ENCODE measurements at regions not wholly inside any gene's neighbourhood (a gene's known extent, or its start where the extent isn't known, plus 50 kb on each side); places are given as distances from the start of the nearest gene placed in this dataset.
"Not testable (repeated sequence)": the region's sequence is repeated elsewhere in the genome, so short reads cannot be mapped to it uniquely, and the experiment has no call there.

DNA sequence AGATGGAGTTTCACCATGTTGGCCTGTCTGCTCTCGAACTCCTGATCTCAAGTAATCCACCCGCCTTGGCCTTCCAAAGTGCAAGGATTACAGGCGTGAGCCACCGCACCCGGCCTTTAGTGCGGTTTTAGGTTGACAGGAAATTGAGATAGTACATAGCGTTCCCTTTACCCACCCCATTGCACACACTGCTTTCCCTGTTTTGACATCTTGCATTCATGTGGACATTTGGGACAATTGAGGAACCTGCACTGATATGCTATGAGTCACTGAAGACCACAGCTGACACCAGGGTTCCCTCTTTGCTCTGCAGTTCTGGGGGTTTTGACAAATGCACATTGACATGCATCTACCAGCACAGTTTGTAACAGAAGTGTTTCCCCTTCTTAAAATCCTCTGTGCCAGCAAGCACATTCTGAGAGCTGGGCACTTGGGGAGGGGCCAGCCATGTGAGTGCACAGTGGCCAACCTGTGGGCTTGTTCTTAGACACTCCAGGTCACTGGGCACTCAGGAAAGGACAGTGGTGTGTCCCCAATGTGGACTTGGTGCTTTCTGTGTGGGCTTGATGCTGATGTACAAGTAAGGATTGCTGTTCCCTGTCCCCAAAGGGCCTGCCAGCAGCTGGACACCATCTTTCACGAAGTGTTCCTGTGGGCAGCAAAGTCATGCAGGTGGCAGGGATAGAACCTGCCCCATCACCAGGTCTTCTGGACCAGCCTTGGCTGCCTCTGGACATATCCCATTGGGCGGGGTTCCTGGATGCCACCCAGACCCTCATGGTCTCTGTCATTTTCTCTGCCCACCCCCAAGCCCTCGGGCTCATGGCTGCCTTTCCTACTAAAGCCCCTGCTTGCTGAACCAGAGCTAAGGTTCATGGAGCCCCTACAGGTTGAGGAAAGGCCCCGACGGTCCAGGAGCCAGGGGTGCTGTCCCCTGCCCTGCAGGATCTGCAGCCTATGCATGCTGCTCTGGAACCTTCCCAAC lies 579.8 kb downstream of the GLRX3 start:
- no peaks in the 10 kb centered on the region for H3K27me3 Mint-ChIP-seq
- no peaks in the 10 kb centered on the region for H3K9me3 Mint-ChIP-seq
- no peak for DNase-seq
- H3K4me1 Mint-ChIP-seq = no peaks in the 10 kb centered on the region
- CTCF ChIA-PET = no interaction called here
- no peak overlapping the region for H3K27ac Mint-ChIP-seq
- H3K4me3 Mint-ChIP-seq = no peak overlapping the region
- POLR2A ChIA-PET = no interaction called here
- H3K36me3 Mint-ChIP-seq (ENCODE audit: low read depth) = no peaks in the 10 kb centered on the region

DNA sequence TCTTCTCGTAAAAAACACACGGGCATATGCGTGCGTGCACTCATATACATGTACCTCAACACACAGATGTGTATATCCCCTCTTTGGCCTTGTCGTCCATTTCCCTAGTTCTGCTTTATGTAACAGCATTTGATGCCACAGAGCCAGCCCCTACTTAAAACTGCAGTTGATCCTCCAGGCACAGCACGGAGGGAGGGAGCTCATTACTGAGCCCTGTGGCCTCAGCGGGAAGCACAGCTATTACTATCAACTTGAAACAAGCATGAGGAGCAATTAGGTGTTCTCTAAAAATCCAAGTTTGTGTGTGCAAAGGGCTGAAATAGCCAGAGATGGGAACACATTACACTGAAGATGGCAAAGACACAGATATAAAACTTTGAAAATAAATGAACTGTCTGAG lies 580.9 kb downstream of the GLRX3 start:
- no peak overlapping the region for H3K4me3 Mint-ChIP-seq
- no peak overlapping the region for H3K27ac Mint-ChIP-seq
- no peak for DNase-seq
- no peaks in the 10 kb centered on the region for H3K4me1 Mint-ChIP-seq
- H3K36me3 Mint-ChIP-seq (ENCODE audit: low read depth) = no peaks in the 10 kb centered on the region
- ChIA-PET CTCF (no interaction called here), POLR2A (no interaction called here)
- no peaks in the 10 kb centered on the region for H3K9me3 Mint-ChIP-seq
- H3K27me3 Mint-ChIP-seq = no peaks in the 10 kb centered on the region

DNA sequence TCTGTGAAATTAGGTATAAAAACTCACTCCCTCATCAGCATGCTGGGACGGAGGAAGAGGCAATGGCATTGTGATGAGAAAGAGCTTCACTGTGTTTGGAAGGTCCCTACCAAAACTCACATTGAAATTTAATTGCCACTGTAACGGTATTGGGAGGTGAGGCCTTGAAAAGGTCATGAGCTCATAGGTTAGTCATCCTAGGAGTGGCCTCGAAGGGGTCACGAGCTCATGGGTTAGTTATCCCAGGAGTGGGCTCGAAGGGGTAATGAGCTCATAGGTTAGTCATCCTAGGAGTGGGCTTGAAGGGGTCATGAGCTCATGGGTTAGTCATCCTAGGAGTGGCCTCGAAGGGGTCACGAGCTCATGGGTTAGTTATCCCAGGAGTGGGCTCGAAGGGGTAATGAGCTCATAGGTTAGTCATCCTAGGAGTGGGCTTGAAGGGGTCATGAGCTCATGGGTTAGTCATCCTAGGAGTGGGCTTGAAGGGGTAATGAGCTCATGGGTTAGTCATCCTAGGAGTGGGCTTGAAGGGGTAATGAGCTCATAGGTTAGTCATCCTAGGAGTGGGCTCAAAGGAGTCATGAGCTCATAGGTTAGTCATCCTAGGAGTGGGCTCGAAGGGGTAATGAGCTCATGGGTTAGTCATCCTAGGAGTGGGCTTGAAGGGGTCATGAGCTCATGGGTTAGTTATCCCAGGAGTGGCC lies 582.7 kb downstream of the GLRX3 start:
- DNase-seq; H3K9me3 Mint-ChIP-seq; H3K27ac Mint-ChIP-seq; H3K27me3 Mint-ChIP-seq; H3K36me3 Mint-ChIP-seq (ENCODE audit: low read depth); POLR2A ChIA-PET; H3K4me1 Mint-ChIP-seq; CTCF ChIA-PET; H3K4me3 Mint-ChIP-seq: not testable (repeated sequence)

DNA sequence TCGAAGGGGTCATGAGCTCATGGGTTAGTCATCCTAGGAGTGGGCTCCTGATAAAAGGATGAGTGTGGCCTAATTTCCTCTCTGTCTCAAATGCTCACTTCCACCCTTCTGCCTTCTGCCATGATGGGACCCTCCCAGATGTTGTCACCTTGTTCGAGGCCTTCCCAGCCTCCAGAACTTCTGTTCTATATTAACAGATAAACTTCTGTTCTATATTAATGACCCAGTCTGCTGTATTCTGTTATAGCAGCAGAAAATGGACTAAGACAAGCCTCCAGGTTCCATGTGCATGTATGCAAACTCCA lies 583.2 kb downstream of the GLRX3 start:
- H3K27me3 Mint-ChIP-seq = no peaks in the 10 kb centered on the region
- ChIA-PET CTCF (no interaction called here), POLR2A (no interaction called here)
- H3K4me1 Mint-ChIP-seq = no peaks in the 10 kb centered on the region
- no peak overlapping the region for H3K4me3 Mint-ChIP-seq
- no peak for DNase-seq
- H3K27ac Mint-ChIP-seq = no peak overlapping the region
- no peaks in the 10 kb centered on the region for H3K9me3 Mint-ChIP-seq
- H3K36me3 Mint-ChIP-seq (ENCODE audit: low read depth) = no peaks in the 10 kb centered on the region

DNA sequence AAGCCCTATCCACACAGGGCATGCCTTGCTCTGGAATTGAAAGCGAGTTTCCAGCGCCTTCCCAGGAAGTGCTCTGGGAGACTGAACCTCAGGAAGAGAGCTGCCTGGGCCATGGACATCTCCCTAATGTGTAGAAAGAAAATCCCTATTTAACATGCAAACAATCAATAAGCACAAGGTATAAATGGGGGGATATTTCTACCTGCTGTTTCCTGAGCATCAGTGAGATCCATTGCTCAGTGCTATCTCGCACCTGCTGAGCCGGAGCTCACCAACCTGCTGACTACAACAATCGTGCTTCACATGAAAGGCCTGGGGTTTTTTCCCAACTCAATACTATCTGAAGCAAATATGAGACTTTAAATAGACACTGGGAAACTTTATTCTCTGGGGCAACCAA lies 584.0 kb downstream of the GLRX3 start:
- no peak for DNase-seq
- no peaks in the 10 kb centered on the region for H3K4me1 Mint-ChIP-seq
- CTCF ChIA-PET = no interaction called here
- H3K36me3 Mint-ChIP-seq (ENCODE audit: low read depth) = no peaks in the 10 kb centered on the region
- H3K9me3 Mint-ChIP-seq = no peaks in the 10 kb centered on the region
- H3K4me3 Mint-ChIP-seq = no peak overlapping the region
- POLR2A ChIA-PET = no interaction called here
- no peak overlapping the region for H3K27ac Mint-ChIP-seq
- H3K27me3 Mint-ChIP-seq = no peaks in the 10 kb centered on the region

DNA sequence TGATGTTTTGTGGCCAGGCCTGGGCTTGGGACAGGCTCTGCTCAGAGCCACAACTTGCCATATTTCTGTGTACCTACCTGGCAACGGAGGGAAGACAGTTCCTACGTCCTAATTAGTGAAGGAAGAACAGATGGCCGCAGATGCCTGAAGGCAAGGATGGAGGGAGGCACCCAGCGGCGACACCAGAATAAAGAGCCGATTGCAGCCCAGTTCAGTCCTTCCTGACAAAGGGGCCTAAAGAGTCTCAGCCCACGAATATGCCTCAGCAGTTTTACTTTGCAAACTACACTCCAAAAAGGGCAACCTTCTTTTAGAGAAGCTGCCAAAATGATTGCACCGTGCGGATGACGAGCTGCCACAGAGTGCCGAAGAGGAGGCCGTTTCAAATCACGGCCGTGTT lies 585.8 kb downstream of the GLRX3 start:
- no peaks in the 10 kb centered on the region for H3K36me3 Mint-ChIP-seq (ENCODE audit: low read depth)
- no peaks in the 10 kb centered on the region for H3K4me1 Mint-ChIP-seq
- no peak overlapping the region for H3K27ac Mint-ChIP-seq
- no peak overlapping the region for H3K4me3 Mint-ChIP-seq
- no peak for DNase-seq
- no peaks in the 10 kb centered on the region for H3K9me3 Mint-ChIP-seq
- CTCF ChIA-PET = no interaction called here
- POLR2A ChIA-PET = no interaction called here
- no peaks in the 10 kb centered on the region for H3K27me3 Mint-ChIP-seq

DNA sequence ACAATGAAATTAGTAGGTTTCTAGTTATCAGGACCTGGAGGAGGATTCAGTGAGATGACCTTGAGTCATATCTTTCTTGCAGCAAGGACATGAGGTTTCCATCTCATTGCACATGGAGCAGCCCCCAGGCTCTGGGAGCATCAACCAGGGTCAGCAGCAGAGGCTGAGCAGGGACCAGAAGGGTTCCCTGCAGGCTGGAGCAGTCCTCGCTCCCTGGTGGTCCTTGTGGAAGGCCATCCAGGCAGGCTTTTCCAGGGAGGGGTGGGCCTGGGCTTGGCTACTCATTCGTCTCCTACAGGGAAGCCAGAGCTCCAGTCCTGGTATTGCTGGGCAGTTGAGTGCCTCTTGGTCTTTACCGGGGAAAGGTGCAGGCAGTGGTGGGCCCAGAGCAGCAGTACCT lies 587.5 kb downstream of the GLRX3 start:
- POLR2A ChIA-PET = no interaction called here
- Mint-ChIP-seq H3K4me1 (no peaks in the 10 kb centered on the region), H3K27ac (no peak overlapping the region), H3K4me3 (no peak overlapping the region), H3K9me3 (no peaks in the 10 kb centered on the region), H3K27me3 (no peaks in the 10 kb centered on the region), H3K36me3 (ENCODE audit: low read depth) (no peaks in the 10 kb centered on the region)
- DNase-seq = no peak
- CTCF ChIA-PET = no interaction called here

DNA sequence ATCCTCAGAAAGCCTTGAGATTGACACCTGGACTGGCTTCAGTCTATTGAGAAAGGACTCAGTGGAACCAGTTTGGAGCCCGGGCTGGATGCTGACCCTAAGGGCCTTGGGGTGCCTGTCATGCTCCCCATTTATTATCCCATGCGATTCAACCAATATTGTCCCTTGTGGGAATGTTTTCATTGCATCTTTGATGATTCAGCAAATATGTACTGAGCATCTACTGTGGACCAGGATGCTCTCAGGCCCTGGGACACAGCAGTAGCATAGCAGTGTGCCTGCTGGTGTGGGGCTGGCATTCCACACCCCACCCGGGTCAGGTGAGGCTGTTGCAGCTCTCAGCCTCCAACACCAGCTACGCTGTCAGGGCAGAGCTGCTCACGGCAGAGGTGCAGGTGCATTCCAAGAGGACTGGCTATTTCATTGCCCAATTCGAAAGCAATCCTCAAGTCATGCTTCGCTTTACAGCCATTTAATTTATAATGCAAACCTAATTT lies 586.0 kb downstream of the TCERG1L start:
- Mint-ChIP-seq H3K4me3 (no peak overlapping the region), H3K27me3 (no peaks in the 10 kb centered on the region), H3K9me3 (no peaks in the 10 kb centered on the region), H3K36me3 (ENCODE audit: low read depth) (no peaks in the 10 kb centered on the region), H3K4me1 (no peaks in the 10 kb centered on the region), H3K27ac (no peak overlapping the region)
- POLR2A ChIA-PET = no interaction called here
- no peak for DNase-seq
- CTCF ChIA-PET = no interaction called here

DNA sequence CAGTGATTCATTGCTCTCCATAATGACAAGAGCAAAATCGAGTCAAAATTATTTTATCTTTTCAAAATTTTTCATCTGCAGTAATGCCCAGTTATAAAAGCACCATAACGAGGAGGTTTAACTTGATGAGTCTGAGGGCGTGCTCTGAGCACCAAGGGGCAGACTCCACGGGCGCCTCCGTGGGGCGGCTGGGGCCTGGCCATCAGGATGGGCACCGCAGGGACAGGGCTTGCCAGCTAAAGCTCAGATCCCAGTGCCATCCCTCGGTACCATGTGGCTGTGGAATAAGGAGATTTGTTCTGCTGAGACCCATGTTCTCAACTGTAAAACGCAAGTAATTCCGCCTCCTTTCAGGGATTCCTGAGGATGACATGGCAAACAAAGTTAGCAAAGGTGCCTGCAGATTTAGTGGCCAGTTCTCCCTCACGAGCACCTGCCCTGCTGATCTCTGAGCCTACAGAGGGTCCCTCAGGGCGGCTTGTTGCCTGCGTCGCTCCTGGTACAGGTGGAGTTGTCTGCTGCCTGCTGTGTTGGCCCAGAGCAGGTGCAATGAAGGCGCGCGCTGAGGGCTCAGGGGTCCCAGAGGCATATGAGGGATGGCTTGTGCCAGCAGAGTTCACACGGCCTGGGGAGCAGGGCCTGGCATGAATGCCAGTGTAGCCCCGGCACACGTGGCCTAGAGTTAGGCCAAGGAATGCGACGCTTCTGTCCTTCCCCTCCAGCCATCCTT lies 584.4 kb downstream of the TCERG1L start:
- ChIA-PET POLR2A (no interaction called here), CTCF (no interaction called here)
- H3K36me3 Mint-ChIP-seq (ENCODE audit: low read depth) = no peaks in the 10 kb centered on the region
- H3K4me3 Mint-ChIP-seq = no peak overlapping the region
- H3K9me3 Mint-ChIP-seq = no peaks in the 10 kb centered on the region
- no peaks in the 10 kb centered on the region for H3K4me1 Mint-ChIP-seq
- H3K27ac Mint-ChIP-seq = no peak overlapping the region
- DNase-seq = no peak
- H3K27me3 Mint-ChIP-seq = no peaks in the 10 kb centered on the region

DNA sequence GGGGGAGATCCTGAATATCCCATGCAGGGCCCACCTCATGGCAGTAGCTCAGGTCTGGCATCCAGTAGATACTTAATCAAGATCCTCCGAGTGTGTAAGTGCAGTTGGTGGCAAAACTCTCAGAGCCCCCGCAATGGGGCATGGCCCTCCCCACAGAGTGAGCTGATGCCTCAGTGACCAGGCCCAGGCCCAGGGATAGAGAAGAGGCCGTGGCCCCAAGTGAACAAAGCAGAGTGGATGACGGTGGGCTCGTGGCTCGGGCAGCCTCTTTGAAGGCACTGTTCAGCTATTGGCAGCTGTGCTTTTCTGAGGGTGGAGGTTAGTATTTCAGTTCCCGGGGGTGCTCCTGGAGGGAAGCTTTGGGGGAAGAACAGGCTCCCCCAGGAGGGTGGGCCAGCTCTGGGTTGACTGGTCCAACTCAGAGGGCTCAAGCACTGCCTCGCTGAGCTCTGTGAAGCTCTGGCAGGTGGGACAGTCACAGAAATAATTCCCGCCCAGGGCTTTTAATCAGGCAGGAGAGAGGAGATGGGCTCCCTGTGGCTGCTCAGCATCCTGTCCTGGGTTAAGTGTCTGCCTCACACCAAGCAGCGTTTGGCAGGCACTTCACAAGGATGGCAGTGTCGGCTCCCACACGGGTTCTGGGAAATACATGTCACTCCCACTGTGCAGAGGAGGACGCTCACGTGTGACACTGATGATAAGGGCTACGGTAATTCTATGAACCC lies 583.6 kb downstream of the TCERG1L start:
- Mint-ChIP-seq H3K4me1 (no peaks in the 10 kb centered on the region), H3K27me3 (no peaks in the 10 kb centered on the region), H3K27ac (no peak overlapping the region), H3K4me3 (no peak overlapping the region), H3K36me3 (ENCODE audit: low read depth) (no peaks in the 10 kb centered on the region), H3K9me3 (no peaks in the 10 kb centered on the region)
- DNase-seq = no peak
- CTCF ChIA-PET = no interaction called here
- POLR2A ChIA-PET = no interaction called here

DNA sequence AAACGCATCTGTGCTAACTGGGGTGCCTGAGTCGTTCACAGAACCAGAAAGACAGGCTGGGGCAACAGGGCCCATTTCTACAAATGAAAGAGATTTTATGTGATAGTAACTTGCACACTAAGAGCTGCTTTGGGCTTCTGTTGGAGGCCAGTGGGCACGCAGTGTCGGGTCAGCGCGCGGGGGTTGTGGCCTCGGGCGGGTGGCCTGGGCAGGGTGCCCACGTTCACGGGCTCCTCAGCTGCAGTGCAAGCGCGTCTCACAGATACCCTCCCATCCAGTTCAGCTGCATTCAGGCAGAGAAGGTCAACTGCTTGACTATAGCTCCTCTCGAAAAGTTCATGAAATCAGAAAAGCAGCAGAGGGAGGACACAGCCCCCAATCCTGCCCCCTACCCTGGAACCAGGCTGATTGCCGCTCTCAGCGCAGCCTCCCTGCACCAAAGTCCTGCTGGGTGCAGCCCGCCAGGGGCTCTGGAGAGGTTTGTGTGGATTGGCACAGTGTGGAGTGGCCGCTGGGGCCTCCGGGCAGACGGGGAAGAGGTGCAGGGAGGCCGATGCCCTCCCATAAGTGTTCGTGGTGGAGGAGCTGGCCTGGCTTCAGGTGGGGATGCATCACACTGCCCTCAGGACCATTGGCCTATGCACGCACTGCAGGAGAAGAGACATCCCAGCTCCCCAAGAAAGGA lies 582.8 kb downstream of the TCERG1L start:
- DNase-seq = no peak
- Mint-ChIP-seq H3K27ac (no peak overlapping the region), H3K9me3 (no peaks in the 10 kb centered on the region), H3K4me3 (no peak overlapping the region), H3K36me3 (ENCODE audit: low read depth) (no peaks in the 10 kb centered on the region), H3K27me3 (no peaks in the 10 kb centered on the region), H3K4me1 (no peaks in the 10 kb centered on the region)
- ChIA-PET CTCF (no interaction called here), POLR2A (no interaction called here)

DNA sequence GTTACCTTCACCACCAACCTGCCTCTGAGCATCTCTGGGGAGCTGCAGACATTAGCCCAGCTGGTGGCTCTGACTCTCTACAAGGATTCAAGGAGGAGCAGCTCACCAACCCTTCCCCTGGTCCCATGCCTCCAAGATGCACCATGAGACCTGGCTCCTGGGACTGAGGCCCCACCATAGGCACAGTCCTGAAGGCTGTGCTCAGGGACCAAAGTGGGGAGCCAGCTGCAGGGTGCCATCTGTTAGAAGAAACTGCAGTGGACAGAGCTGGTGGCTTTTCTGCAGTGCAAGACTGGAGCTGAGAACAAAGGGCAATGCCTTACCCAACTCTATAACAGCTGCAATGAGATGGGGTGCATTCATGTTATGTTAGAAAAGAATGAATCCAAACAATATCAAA lies 581.6 kb downstream of the TCERG1L start:
- H3K36me3 Mint-ChIP-seq (ENCODE audit: low read depth) = no peaks in the 10 kb centered on the region
- no peaks in the 10 kb centered on the region for H3K4me1 Mint-ChIP-seq
- ChIA-PET POLR2A (no interaction called here), CTCF (no interaction called here)
- no peak overlapping the region for H3K27ac Mint-ChIP-seq
- no peak for DNase-seq
- no peaks in the 10 kb centered on the region for H3K9me3 Mint-ChIP-seq
- H3K4me3 Mint-ChIP-seq = no peak overlapping the region
- no peaks in the 10 kb centered on the region for H3K27me3 Mint-ChIP-seq
